ENCODE measurements at regions not wholly inside any gene's neighbourhood (a gene's known extent, or its start where the extent isn't known, plus 50 kb on each side); places are given as distances from the start of the nearest gene placed in this dataset.
"Not testable (repeated sequence)": the region's sequence is repeated elsewhere in the genome, so short reads cannot be mapped to it uniquely, and the experiment has no call there.

DNA sequence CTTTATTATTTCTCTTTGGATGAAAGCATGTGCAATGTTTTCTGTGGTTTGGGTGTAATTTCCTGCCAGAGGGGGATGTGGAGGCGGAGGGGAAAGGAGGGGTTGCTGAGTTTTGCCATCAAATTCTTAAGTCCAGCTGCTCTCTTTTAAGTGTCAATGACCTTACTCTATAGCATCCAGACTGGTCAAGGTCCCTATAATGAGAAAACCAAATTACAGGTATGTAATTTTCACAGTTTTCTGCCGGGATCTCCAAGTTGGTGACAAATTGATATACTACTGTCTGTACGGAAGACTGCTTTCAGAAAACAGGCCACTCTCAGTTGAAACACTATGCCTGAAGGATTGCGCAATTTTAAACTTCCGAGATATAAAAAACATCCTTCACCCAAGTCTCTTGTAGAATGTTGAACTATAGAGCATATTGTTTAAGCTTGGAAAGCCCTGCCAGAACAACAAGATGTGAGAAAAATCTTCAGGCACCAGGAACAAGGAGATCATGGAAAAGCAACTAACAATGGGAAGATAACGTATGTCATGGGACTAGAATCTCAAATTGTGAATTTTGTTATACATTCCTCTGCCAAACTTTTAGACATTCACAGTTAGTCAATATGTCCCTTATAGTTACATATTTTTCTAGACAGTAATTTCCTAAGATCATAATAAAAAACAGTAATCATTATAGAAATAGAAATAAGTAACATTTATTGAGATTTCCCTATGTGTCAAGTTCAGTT is 300.7 kb upstream of the SATB1 start:
- no peak for DNase-seq

DNA sequence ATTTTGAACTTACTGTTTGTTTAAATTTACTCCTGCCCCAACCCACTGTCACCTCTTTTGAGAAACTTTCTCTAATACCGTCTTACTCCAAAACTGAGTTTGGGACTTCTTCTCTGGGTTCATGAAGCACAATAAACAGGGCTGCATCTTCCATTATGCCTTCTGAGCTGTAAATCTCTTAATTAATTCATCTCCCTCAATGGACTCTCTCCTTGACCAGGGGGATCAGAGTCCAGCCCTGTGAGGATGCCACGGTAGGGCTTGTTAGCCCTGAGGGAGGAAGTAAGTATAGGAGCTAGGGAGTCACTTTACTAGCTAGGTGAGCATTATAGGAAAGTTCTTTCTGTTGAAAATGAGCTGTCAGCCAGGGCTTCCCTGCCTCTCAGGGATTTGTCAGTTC is 299.3 kb upstream of the SATB1 start:
- no peak for DNase-seq

DNA sequence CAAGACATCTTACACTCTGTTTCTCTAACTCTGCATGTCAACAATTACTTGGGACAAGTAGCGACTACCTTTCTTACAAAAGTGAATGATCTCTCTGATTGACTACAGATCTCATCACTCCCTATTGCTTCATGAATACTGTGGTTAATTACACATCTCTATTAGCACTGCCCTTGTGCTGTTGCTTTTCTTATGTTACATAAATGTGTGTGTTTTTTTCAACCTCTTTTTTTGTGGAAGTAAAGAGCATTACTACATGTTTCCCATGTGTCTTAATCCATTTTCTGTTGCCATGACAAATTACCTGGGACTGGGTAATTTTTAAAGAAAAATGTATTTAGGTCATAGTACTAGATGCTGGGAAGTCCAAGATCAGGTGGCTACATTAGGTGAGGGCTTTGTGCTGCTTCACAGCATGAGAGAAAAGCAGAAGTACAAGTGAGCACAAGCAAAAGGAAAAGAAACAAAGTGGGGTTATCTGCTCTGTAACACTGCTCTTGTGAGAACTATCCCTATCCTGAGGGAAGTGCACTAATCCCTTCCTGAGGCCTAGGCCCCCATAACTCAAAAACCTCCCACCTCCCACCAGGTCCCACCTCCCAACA is 298.2 kb upstream of the SATB1 start:
- DNase-seq = no peak

DNA sequence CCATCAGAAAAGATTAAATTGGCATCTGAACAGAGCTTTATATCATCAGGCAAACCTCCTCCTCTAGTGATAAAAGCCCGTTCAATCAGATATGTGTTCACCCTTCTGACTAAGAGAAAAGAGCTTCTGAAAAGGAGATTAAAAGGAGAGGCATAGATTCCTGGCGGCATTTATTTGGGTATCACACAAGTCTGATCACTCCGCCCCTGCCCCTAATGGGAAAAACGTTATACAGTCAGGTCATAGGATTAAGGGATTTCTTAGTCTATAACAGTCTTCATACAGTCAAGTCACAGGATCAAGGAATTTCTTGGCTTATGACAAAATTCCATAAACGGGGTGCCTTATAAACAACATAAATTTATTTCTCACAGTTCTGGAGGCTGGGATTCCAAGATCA is 295.4 kb upstream of the SATB1 start:
- DNase-seq = no peak

DNA sequence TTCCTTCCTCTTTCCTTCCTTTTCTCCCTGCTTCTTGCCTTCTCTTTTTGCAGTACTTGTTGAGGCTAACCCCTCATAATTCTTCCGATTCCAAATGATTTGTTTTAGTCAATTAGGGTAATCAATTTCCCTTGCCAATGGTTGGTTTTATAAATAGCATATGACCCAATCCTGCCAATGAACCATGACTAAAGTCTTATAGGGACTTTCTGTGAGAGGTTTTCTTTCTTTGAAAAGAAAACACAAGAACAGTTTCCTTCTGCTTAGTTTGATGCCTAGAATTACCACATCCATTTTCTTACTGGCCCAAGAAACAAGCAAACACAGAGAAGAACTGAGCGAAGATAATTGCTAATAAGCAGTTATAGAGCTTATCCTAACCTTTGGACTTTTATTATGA is 292.5 kb upstream of the SATB1 start:
- DNase-seq = no peak

DNA sequence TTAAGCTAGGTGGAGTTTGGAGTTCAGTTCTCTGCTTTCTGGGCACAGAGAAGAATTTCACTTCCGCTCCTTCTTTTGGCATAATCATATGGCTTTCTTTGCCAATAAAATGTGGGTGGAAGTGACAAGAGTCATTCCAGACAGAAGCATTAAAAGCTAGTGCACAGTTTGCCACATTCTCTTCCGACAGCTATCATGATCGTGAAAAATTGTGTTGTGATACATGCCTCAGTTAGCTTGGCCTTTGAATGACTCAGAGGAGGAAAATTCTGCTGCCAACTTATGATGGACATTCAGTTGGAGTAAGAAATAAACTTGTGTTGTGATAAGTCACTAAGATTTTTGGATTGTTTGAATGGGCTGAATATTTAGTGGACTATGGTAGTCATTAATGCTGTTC is 291.7 kb upstream of the SATB1 start:
- DNase-seq = no peak

DNA sequence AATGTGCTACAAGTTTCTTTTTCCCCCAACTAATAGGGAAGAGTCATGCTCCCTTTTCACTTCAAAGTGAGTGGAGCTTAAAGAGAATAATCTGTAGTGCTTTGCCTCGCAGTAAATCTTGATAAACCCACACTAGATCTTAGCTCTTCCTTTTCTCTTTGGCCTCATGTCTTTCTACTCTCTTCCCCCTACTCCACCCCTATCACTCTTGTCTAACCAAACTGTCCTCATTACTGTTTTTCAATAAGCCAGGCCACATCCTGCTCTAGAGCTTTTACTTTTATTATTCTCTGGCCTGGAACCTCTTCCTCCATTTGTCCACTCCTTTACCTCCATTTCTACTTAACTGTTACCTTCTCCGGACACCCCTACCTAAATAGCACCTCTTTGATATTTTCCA is 291.0 kb upstream of the SATB1 start:
- DNase-seq = no peak

DNA sequence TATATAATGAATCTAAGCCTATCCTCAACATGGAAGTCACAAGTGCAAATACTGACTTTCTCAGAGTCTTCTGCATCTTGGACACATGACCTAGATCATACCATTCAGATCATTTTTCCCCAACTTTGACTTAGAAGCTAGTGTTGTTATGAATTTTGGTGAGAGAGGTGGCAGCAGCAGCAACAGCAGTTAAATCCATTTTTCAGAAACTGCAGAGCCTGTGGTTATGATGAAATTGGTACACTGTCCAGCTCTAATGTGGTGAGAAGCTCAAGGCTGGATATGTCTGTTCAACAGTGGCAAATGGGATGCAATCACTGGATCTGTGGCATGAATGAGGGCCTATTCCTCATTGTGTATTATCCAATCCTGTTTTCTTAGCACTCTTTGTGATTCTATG is 290.1 kb upstream of the SATB1 start:
- no peak for DNase-seq

DNA sequence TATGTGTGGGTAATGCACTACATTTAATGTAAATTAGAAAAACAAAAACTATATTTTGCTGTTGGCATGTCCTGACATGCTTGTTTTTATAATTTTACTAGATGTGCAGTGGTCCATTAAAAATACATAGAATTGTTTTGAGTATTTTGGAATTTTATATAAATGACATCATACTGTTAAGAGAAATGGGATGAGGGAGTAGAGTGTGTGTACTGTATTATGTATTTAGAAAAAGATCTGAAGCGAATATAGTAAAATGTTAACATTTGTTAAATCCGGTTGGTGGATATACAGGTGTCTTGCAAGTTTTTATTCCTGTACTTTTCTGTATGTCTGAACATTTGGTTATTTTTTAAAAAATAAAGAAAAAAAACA is 288.4 kb upstream of the SATB1 start:
- no peak for DNase-seq

DNA sequence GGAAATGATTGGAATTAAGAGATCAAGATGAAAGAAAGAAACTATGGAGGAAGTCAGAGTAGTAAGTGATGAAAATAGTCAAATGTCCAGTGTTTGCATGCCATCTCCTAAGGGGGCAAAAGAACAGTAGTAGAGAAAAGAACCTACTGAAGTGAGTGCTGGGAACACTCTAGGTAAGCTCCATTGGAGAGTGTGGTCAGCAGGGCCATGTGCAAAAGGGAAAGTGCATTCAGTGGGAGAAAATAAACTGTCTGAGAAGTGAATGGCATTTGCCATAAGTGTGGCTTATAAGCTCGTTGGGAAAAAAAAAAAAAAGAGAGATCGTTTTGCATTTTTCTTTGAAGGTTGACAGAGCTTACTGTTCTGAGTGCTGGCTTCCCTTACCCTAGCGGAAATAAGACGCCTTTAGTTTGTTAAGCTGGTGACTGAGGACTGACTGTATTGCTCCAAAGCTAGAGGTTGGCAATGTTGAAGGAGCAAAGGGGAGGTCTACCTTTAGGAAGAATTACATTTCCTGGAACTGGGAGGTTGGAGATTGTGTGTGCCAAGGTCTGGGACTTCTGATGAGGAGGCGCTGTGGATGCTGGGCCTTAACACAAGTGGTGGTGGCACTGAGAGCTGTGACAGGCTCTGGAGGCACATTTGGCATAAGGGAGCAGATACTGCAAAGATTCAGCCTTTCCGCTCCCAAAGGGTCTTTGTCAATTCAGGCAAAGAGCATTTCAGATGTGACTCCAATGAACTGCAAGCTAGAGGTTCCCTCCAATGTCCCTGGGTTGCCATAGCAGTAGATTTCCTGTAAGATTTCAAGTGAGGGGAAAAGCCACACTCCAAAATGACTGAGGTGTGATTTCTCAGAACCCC is 287.8 kb upstream of the SATB1 start:
- DNase-seq = no peak

DNA sequence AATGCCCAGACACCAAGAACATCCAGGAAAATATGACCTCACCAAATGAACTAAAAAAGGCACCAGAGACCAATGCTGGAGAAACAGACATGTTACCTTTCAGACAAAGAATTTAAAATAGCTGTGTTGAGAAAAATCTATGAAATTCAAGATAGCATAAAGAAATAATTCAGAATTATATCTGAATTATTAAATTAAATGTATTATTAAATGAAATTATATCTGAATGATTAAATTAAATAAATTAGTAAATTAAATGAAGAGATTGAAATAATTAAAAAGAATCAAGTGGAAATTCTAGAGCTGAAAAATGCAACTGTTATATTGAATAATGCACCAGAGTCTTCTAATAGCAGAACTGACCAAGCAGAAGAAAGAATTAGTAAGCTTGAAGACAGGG is 279.2 kb upstream of the SATB1 start:
- no peak for DNase-seq

DNA sequence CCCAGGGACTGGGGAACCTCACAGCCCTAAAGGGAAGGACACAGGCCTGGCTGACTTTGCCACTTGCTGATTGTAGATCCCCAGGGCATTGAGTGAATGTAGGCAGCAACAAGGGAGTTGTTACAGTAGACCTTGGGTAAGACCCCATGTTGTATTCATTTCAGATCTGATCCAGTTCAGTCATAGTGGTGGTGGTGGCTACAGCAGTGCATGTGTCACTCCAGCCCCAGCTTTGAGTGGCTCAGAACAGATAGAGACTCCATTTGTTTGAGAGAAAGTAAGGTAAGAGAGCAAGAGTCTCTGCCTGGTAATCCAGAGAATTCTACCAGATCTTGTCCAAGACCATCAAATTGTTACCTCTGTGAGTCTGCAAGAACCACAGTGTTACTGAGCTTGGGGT is 278.7 kb upstream of the SATB1 start:
- DNase-seq = no peak

DNA sequence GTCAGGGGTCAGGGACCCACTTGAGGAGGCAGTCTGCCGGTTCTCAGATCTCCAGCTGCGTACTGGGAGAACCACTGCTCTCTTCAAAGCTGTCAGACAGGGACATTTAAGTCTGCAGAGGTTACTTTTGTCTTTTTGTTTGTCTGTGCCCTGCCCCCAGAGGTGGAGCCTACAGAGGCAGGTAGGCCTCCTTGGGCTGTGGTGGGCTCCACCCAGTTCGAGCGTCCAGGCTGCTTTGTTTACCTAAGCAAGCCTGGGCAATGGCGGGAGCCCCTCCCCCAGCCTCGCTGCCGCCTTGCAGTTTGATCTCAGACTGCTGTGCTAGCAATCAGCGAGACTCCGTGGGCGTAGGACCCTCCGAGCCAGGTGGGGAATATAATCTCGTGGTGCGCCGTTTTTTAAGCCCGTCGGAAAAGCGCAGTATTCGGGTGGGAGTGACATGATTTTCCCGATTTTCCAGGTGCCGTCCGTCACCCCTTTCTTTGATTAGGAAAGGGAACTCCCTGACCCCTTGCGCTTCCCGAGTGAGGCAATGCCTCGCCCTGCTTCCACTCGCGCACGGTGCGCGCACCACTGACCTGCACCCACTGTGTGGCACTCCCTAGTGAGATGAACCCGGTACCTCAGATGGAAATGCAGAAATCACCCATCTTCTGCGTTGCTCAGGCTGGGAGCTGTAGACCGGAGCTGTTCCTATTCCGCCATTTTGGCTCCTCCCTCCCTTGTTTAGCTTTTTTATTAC is 268.6 kb upstream of the SATB1 start:
- not testable (repeated sequence) for DNase-seq

DNA sequence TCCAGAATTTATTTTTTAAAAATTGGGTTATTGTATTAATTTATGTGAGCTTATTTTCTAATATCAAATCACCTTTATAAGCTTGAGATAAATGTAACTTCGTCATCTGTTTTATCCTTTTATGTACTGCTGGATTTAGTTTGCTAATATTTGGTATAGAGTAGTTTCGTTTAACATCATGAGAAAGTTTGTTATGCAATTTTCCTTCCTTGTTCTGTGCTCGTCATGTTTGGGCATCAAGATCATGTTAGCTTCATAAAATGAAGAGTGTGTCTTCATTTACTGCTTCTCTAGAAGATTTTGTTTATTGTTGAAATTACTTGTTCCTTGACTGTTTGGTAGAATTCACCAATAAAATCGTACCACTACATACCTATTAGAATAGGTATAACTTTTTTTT is 262.1 kb upstream of the SATB1 start:
- no peak for DNase-seq

DNA sequence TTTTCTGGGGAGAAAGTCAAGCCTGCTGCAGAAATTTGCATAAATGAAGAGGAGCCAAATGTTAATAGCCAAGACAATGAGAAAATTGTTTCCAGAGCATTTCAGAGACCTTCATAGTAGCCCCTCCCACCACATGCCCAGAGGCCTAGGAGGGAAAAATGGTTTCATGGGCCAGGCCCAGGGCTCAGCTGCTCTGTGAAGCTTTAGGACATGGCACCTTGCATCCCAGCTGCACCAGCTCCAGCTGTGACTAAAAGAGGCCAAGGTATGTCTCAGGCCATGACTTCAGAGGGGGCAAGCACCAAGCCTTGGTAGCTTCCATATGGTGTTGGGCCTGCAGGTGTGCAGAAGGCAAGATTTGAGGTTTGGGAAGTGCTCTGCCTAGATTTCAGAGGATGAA is 258.8 kb upstream of the SATB1 start:
- no peak for DNase-seq

DNA sequence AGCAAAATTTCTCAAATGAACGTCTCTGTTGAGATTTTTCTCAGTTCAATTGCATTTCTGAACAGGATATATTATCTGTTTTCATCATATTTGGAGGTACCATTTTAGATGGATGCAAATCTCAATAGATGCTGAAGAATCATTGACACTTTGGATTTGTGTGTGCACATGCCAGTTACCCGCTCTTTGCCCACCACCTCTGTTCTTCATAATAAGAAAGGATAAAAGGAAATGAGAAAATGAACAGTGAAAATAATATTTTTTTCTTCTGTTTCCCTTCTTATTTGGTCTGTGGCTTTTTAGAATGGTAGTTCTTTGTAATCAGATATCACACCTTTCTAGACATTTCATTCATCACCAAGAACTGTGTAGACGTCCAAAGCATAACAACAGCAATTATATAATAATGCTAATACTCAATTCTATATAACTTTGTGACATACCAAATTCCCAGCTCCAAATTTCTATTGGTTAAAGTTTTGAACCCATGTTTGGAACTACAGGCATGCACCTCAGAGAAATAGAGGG is 256.7 kb upstream of the SATB1 start:
- no peak for DNase-seq

DNA sequence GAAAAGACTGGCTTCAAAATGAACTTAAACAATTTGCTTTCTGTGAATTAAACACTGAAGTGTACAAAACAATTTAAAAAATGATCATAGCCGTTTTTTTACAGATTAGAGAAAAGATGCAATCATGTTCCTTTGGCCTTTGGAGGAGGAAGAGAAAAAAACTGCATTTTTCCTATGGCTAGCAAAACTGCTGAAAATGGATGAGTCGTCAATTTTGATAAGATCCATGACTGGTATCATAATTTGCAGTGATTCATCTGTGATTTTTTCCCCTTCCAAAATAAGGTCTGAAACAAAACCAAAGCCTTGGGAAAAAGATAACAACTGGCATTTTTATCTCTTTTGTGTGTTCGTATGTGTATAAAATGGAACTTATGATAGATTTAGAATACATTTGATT is 255.6 kb upstream of the SATB1 start:
- no peak for DNase-seq

DNA sequence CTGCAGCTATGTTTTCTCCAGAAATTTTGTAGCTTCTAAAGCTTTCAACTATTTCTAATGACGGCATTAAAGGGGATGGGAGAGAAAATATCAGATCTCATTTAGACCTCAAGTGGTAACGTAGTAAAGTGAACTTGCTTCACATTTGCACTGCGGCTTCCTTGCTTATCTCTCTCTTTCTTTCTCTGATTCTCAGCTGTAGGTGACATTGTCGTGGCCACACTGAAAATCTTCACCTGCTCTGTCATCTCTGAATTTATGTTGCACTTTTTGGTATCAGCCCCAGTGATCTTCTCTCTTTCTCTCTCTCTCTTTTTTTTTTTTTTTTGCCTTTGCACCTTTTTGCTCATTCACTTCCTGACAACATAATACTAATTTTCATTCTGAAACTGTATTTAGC is 254.1 kb upstream of the SATB1 start:
- DNase-seq = no peak

DNA sequence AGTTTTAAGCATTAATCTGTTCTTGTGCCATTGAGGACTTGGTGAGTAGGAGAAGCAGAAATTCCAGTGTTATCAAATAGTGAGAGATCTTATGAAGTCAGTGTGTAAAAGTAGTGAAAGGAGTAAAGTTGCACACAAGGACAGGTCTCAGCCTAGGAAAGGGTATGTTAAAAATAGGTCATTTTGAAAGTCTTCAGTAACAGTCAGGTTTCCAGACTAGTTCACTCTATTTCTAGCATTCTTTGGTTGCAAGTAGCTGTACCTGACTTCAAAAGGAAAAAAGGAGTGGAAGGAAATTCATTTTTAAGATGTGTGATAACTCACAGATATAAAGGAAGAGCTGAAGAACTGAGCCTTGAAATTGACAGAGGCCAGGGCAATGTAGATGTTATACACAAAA is 250.1 kb upstream of the SATB1 start:
- DNase-seq = no peak

DNA sequence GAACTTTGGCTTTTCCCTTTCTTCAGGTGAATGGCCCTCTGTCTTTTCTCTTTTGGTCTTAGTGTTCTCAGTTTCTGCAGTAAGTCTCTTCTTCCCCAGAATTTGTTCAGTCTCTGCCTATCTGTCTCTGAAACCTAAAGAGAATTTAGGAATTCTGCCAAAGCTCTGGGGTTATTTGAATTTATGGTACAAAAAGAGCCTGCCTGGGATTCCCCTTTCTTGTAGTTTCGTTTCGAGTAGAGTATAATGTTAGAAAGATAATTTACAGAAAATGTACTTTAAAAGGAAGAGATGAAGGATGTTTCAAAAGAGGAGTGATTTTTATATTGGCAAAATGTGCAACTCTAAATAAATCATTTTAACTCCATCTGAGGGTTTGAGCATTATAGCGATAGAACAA is 247.4 kb upstream of the SATB1 start:
- no peak for DNase-seq

DNA sequence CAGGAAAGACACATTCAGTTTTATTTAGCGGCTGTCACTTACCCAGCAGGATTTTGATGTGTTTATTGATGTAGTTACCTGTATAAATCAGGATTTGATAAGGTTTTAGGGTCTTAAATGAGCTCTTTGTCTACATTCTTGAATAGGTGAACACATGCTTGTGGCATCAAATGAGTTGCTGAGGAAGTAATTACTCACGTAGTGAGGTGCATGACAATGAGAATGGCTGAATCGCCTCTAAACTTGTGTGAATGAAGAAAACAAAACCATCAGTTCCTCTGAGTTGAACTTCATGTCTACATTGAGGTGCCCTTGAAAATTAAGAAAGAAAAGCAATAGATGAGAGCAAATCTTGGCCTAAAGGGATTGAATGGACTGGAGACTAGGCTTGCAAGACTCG is 245.6 kb upstream of the SATB1 start:
- DNase-seq = no peak

DNA sequence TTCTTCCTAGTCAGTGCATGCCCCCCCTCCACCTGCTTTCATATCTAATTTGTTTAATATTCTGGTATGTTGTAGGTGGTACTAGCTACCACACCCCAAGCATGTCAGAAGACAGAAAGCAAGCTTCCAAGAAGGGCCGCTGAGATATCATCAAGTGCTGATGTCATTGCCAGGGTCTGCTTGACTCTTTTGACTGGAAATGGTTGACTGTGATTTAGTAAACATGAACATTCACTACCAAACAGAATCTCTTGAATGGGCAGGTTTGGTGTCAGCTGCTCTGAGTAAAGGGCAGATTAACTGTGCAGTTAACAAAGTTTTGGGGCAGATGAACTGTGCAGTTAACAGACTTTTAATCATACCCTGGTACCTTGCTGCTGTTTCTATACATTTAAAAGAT is 244.2 kb upstream of the SATB1 start:
- no peak for DNase-seq

DNA sequence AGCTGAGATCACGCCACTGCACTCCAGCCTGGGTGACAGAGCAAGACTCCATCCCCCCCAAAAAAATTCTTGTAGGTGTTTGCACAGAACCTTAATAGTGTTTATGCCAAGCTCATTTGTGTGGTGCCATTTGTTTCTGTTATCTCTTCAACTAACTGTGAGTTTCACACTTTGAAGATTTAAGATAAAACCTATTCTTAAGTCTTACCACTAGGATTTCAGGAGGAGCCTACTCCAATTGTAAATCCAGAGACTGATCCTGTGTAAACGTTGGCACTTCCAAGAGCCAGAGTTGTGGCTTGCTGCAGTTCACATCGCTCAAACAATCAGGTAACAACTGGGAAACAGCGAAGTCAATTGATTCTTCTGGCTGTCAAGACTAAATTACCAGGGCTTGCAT is 242.4 kb upstream of the SATB1 start:
- DNase-seq = no peak
